Limb (tissue), 2 donors: ENCODE measurements at regions not wholly inside any gene's neighbourhood (a gene's known extent, or its start where the extent isn't known, plus 50 kb on each side); places are given as distances from the start of the nearest gene placed in this dataset.

Experiments
- DNase-seq, 2 donors: peaks; one replicate each; pipeline ENCODE4 v3.0.0-alpha.2; 2016; ENCODE audit errors: extremely low spot score in 2 of 2

DNA sequence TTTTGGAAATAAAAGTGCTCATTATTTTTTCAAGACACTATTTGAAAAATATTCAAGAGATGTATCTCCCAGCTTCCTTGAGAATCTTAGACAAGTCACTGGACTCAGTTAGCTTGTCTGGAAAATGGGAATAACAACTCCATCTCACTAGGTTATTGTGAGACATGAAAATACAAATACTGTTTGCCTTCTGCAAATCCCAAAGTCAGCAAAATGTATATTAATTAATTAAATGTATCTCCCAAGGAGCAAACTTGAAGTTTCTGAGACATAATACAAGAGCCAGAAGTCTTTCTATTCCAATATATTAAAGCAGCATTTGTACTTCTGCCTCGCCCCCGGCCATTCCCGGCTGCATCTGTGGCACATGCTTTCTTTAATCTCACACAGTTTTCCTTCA, 54.6 kb upstream of the ID4 start:
- no peak for DNase-seq
